Stimulated activated CD8-positive, alpha-beta memory T cell treated with anti-CD3 and anti-CD28 coated beads, Interleukin-7, amount 100 ng/mL, for 4 hours (primary cell): ENCODE measurements at regions not wholly inside any gene's neighbourhood (a gene's known extent, or its start where the extent isn't known, plus 50 kb on each side); places are given as distances from the start of the nearest gene placed in this dataset.

ENCODE experiments used
- DNase-seq, 2 donors: peaks; one replicate each; pipeline ENCODE4 v3.0.0-alpha.2; 2020; ENCODE audit warnings: low read depth in 2 of 2

DNA sequence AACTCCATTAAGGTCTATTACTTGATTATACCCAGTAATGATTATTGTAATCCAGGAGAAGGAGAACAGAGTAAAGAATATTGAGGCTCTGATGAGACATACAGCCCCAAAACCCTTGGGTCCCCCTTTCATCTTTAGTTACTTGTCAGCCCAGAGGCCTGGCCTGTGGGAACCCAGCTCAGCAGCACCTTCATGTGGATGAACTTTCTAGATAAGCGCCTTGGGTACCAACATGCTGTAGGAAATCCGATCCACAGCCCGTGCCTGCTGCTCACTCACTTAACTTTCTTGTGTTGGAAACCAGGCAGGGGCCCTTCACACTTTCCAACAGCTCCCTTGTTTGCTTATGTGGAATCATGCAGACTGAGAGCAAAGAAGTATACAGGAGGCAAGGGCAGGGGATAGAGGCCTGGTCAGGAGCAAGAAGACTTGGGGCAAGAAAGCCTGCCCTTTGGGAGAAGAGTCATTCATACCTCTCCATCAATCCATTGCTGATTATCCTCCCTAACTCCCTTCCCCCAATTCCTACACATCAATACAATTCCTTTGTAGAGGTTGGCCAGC, 64.0 kb upstream of the SOX9 start:
- DNase-seq, result no peak

GRCh38 chr17:72060084-72060483, 60.7 kb upstream of the SOX9 start:
- no peak for DNase-seq

DNA sequence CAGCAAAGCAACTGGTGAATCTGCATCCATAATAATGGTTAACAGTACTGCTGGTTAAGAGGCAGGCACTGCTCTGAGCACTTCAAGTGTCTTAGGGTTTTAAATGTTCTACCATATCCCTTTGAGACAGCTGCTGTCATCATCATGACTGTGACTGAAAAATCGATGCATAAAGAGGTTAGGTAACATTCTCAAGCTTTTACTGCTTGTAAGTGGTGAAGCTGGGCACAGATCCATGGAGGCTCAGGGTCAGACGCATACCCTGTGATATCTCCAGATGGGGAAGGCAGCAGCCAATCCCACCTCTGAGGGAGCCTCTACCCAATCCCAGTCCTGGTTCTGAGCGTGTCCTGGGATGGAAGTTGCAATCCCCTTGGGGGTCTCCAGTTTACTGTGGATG, 57.6 kb upstream of the SOX9 start:
- no peak for DNase-seq

DNA sequence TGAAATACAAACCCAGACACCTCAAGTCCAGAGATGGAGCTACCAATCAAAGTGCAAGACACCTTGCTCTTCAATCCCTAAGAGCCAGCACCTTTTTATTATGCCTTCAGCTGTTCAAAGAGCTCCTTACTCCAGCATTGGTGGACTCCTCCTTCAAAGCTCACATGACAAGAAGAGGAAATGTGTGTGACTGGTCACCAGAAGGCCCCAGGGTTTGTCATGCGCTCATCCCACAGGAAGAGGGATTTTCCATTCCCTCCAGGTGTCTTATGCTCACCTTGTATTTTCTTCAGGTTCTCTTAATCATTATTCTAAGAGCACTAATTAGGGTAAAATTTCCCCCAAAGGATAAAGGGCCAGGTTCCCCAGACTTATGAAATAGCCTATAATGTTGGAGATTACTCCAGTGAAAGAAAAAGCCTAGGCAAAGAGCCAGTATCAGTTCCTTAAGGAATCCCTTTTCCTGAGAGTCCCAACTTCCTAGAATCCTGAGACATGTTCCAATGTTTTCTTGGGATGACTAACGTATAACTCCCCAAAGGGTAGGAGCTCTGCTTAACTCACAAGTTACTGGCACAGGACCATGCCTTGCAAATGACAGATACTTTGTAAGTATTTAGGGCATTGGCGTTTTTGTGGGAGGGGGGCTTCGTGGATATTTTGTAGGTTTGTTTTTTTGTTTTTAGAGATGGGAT, 56.9 kb upstream of the SOX9 start:
- DNase-seq, result no peak

DNA sequence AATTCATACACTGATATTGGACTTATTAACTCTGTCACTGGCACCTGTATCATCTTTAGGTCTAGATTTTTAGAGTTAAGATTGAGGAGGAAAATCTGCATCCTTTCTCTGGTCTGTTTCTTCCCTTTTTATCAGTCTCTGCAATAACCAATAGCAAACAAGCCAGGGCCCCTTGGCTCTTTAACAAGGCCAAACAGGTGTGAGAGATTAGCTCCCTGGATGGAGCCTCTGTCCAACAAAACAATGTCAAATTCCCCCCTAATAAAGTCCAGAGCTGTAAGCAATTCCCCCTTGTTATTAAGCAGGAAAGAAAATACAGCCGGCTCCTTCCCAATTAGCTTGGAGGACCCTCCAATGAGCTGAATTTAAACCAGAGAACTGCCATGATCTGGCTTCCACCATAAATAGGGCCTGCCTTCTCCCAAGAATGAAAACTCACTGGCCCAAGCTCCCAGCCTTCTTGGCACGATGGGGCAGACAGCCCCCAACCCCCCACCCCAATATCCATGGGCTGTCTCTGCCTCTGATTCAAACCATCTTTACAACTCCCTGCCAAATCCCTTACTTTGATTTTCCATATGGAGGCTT, 56.1 kb upstream of the SOX9 start:
- no peak for DNase-seq

- DNase-seq, result no peak
Observed at GRCh38 chr17:72065556-72065955, 55.3 kb upstream of the SOX9 start.

DNA sequence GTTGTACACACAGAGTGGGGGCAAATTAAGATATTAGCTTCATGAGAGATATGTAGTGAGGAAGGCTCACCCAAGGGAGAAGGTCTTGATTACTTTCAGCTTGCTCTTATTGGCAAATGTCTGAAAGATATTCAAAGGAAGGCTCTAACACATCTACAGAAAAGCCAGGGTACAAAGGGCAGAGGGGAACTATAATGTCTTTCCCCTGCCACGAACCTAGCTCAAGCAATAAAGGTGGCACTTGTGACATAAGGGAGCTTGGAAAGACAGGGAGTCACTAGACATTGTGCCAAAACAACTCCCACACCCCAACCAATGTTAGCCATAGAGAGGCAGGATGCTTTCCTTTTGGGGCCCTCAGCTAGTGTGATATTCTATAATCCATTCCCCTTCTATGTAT, 52.2 kb upstream of the SOX9 start:
- no peak for DNase-seq

- DNase-seq, result no peak
Observed at GRCh38 chr17:72069586-72070202, 51.1 kb upstream of the SOX9 start.
